ENCODE measurements at regions not wholly inside any gene's neighbourhood (a gene's known extent, or its start where the extent isn't known, plus 50 kb on each side); places are given as distances from the start of the nearest gene placed in this dataset.

DNA sequence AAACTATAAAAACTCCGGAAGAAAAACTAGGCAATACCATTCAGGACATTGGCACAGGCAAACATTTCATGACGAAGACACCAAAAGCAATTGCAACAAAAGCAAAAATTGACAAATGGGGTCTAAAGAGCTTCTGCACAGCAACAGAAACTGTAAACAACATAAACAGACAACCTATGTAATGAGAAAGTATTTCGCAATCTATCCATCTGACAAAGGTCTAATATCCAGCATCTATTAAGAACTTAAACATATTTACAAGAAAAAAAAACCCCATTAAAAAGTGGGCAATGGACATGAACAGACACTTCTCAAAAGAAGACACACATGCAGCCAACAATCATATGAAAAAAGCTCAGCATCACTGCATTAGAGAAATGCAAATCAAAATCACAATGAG lies 498.6 kb downstream of the HINT1 start:
- TF ChIP-seq, protein P1, sequence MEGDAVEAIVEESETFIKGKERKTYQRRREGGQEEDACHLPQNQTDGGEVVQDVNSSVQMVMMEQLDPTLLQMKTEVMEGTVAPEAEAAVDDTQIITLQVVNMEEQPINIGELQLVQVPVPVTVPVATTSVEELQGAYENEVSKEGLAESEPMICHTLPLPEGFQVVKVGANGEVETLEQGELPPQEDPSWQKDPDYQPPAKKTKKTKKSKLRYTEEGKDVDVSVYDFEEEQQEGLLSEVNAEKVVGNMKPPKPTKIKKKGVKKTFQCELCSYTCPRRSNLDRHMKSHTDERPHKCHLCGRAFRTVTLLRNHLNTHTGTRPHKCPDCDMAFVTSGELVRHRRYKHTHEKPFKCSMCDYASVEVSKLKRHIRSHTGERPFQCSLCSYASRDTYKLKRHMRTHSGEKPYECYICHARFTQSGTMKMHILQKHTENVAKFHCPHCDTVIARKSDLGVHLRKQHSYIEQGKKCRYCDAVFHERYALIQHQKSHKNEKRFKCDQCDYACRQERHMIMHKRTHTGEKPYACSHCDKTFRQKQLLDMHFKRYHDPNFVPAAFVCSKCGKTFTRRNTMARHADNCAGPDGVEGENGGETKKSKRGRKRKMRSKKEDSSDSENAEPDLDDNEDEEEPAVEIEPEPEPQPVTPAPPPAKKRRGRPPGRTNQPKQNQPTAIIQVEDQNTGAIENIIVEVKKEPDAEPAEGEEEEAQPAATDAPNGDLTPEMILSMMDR (conservative IDR thresholded peaks at IDR 0.05) = no peak
- H3K36me3 Mint-ChIP-seq (ENCODE audit: low read depth) = no peaks in the 10 kb centered on the region
- H3K27ac Mint-ChIP-seq = no peak overlapping the region
- Histone ChIP-seq H3K4me1 (ENCODE audit: control insufficient read depth, insufficient read depth, low read length) (no peaks in the 10 kb centered on the region), H3K27ac (ENCODE audit: low read depth, low read length) (no peak overlapping the region), H3K4me3 (ENCODE audit: low read length) (no peak overlapping the region), H3K9ac (ENCODE audit: extremely low read depth, low read length, poor library complexity, severe bottlenecking) (no peak overlapping the region), H3K9me3 (ENCODE audit: control insufficient read depth, low read length) (no peaks in the 10 kb centered on the region), H3K27me3 (ENCODE audit: control insufficient read depth, insufficient read depth, low read length, poor library complexity, severe bottlenecking) (no peaks in the 10 kb centered on the region), H3K36me3 (ENCODE audit: control insufficient read depth, insufficient read depth, low read length) (no peaks in the 10 kb centered on the region)
- no peak for DNase-seq
- no peaks in the 10 kb centered on the region for H3K27me3 Mint-ChIP-seq (ENCODE audit: insufficient read depth)
- WGBS, 2 experiments (ENCODE audit: insufficient coverage in 1 of 2, insufficient read length in 1 of 2) = 91 to 100% methylated on average over 2 to 3 of the region's 3 CpGs
- H3K9me3 Mint-ChIP-seq = peaks cover 1% of the 10 kb centered on the region
- no peak overlapping the region for H3K4me3 Mint-ChIP-seq
- H3K4me1 Mint-ChIP-seq = no peaks in the 10 kb centered on the region

DNA sequence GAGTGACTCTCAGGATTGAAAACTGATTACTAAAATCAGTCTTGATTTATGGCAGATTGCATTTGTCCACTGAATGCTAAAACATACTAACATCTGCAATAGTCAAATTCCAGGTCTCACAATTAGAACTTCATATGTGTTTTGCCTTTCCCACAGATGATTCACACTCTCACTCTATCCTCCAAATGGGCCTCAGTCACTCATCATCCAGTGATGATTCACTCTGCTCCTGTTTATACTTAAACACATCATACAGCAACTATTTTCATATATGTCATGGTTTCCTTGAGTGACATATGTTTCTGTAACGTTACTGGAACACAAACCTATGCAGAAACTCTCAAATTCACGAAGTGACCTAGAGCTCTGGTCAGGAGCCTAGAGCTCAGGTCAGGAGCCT lies 512.9 kb downstream of the HINT1 start:
- H3K36me3 ChIP-seq (ENCODE audit: control insufficient read depth, insufficient read depth, low read length) = no peaks in the 10 kb centered on the region
- DNase-seq = no peak
- no peak overlapping the region for H3K27ac ChIP-seq (ENCODE audit: low read depth, low read length)
- H3K9me3 Mint-ChIP-seq = no peaks in the 10 kb centered on the region
- no peaks in the 10 kb centered on the region for H3K4me1 Mint-ChIP-seq
- WGBS, 2 experiments (ENCODE audit: insufficient coverage in 1 of 2, insufficient read length in 1 of 2) = 84 to 100% methylated on average over 1 to 2 of the region's 2 CpGs
- no peak overlapping the region for H3K27ac Mint-ChIP-seq
- no peak overlapping the region for H3K9ac ChIP-seq (ENCODE audit: extremely low read depth, low read length, poor library complexity, severe bottlenecking)
- no peak overlapping the region for H3K4me3 ChIP-seq (ENCODE audit: low read length)
- H3K36me3 Mint-ChIP-seq (ENCODE audit: low read depth) = no peaks in the 10 kb centered on the region
- H3K4me3 Mint-ChIP-seq = no peak overlapping the region
- no peaks in the 10 kb centered on the region for H3K4me1 ChIP-seq (ENCODE audit: control insufficient read depth, insufficient read depth, low read length)
- TF ChIP-seq, protein P1 (conservative IDR thresholded peaks at IDR 0.05) = no peak
- H3K9me3 ChIP-seq (ENCODE audit: control insufficient read depth, low read length) = no peaks in the 10 kb centered on the region
- no peaks in the 10 kb centered on the region for H3K27me3 Mint-ChIP-seq (ENCODE audit: insufficient read depth)
- no peaks in the 10 kb centered on the region for H3K27me3 ChIP-seq (ENCODE audit: control insufficient read depth, insufficient read depth, low read length, poor library complexity, severe bottlenecking)

DNA sequence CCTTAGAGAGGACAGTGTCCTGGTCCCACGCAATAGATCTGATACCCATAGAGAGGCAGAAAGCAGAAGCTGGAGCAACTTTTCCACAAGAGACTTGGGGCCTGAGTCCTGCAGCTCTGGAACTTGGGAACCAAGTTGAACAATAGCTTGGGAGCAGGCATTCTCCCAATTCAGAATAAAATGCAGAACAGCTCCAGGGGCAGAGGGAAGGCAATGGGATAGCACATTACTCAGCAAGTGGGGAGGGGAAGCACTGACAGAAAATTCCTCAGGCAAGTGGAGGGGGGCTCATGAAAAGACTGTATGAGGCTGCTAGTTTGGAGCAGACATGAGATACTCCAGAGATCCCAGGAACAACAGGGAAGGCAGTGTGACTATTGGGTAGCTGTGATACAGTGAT lies 513.6 kb downstream of the HINT1 start:
- Histone ChIP-seq H3K36me3 (ENCODE audit: control insufficient read depth, insufficient read depth, low read length) (no peaks in the 10 kb centered on the region), H3K27ac (ENCODE audit: low read depth, low read length) (no peak overlapping the region), H3K9me3 (ENCODE audit: control insufficient read depth, low read length) (no peaks in the 10 kb centered on the region), H3K4me3 (ENCODE audit: low read length) (no peak overlapping the region), H3K27me3 (ENCODE audit: control insufficient read depth, insufficient read depth, low read length, poor library complexity, severe bottlenecking) (no peaks in the 10 kb centered on the region), H3K9ac (ENCODE audit: extremely low read depth, low read length, poor library complexity, severe bottlenecking) (no peak overlapping the region), H3K4me1 (ENCODE audit: control insufficient read depth, insufficient read depth, low read length) (no peaks in the 10 kb centered on the region)
- Mint-ChIP-seq H3K4me1 (no peaks in the 10 kb centered on the region), H3K9me3 (no peaks in the 10 kb centered on the region), H3K4me3 (no peak overlapping the region), H3K27ac (no peak overlapping the region), H3K27me3 (ENCODE audit: insufficient read depth) (no peaks in the 10 kb centered on the region), H3K36me3 (ENCODE audit: low read depth) (no peaks in the 10 kb centered on the region)
- 83 to 86% methylated on average over 1 of the region's 1 CpG for WGBS, 2 experiments (ENCODE audit: insufficient coverage in 1 of 2, insufficient read length in 1 of 2)
- peak; percentile 51 for DNase-seq
- TF ChIP-seq, protein P1 (conservative IDR thresholded peaks at IDR 0.05) = no peak

All from endodermal cell (in vitro differentiated cells).